SK-N-MC (cell line): ENCODE measurements at regions not wholly inside any gene's neighbourhood (a gene's known extent, or its start where the extent isn't known, plus 50 kb on each side); places are given as distances from the start of the nearest gene placed in this dataset.

Experiments used
- EZH2 ChIP-seq: fragments of 200-600 bp; sonication (generic); IDR thresholded peaks from one replicate; pipeline ENCODE4 v1.6.1; 2017; ENCODE audit warnings: antibody characterized with exemption
- POLR2AphosphoS5 ChIP-seq: IDR thresholded peaks from 2 replicates; pipeline ENCODE4 v1.6.1; 2012; ENCODE audit warnings: mild to moderate bottlenecking, low read depth, low read length, borderline replicate concordance

- TF ChIP-seq POLR2AphosphoS5 (no peak), EZH2 (no peak)
Measured at GRCh38 chr4:89404530-89404929, 96.9 kb upstream of the GPRIN3 start.
